Esophagus mucosa (tissue), 1 donor: ENCODE measurements at regions not wholly inside any gene's neighbourhood (a gene's known extent, or its start where the extent isn't known, plus 50 kb on each side); places are given as distances from the start of the nearest gene placed in this dataset.
"Not testable (repeated sequence)": the region's sequence is repeated elsewhere in the genome, so short reads cannot be mapped to it uniquely, and the experiment has no call there.

Experiments used
- ATAC-seq: fragments of 200-7000 bp; cut with Tn5 transposase; one replicate; pipeline ENCODE4 v1.9.1; 2020
- donor health status: DM: yes; HTN: yes; CAD: no.

GRCh38 chr20:47909696-47910369, 124.6 kb upstream of the SULF2 start:
- ATAC-seq: peak; percentile 73

GRCh38 chr20:47908361-47909035, 123.2 kb upstream of the SULF2 start:
- peak; percentile 64 for ATAC-seq

GRCh38 chr20:47907951-47908350, 122.7 kb upstream of the SULF2 start:
- ATAC-seq: not testable (repeated sequence)

- ATAC-seq: no peak
Observed at GRCh38 chr20:47907031-47907675, 121.9 kb upstream of the SULF2 start.

- no peak for ATAC-seq
Observed at GRCh38 chr20:47906348-47906660, 121.0 kb upstream of the SULF2 start.

GRCh38 chr20:47905628-47906347, 120.5 kb upstream of the SULF2 start:
- no peak for ATAC-seq

- not testable (repeated sequence) for ATAC-seq
Observed at GRCh38 chr20:47903009-47903408, 117.7 kb upstream of the SULF2 start.

- ATAC-seq: not testable (repeated sequence)
Observed at GRCh38 chr20:47899313-47899712, 114.0 kb upstream of the SULF2 start.

GRCh38 chr20:47897461-47897860, 112.2 kb upstream of the SULF2 start:
- no peak for ATAC-seq

GRCh38 chr20:47892681-47893080, 107.4 kb upstream of the SULF2 start:
- ATAC-seq: peak; percentile 84

GRCh38 chr20:47890708-47891107, 105.4 kb upstream of the SULF2 start:
- not testable (repeated sequence) for ATAC-seq

GRCh38 chr20:47889751-47890150, 104.5 kb upstream of the SULF2 start:
- not testable (repeated sequence) for ATAC-seq

GRCh38 chr20:47888351-47888750, 103.1 kb upstream of the SULF2 start:
- ATAC-seq: no peak

- no peak for ATAC-seq
Observed at GRCh38 chr20:47887477-47888080, 102.3 kb upstream of the SULF2 start.

- ATAC-seq: no peak
Observed at GRCh38 chr20:47887064-47887463, 101.8 kb upstream of the SULF2 start.

GRCh38 chr20:47886454-47887041, 101.3 kb upstream of the SULF2 start:
- no peak for ATAC-seq

- no peak for ATAC-seq
Observed at GRCh38 chr20:47885909-47886453, 100.7 kb upstream of the SULF2 start.

- not testable (repeated sequence) for ATAC-seq
Observed at GRCh38 chr20:47883940-47884339, 98.7 kb upstream of the SULF2 start.

- ATAC-seq: no peak
Observed at GRCh38 chr20:47883186-47883585, 97.9 kb upstream of the SULF2 start.

- no peak for ATAC-seq
Observed at GRCh38 chr20:47879771-47880170, 94.5 kb upstream of the SULF2 start.

GRCh38 chr20:47878601-47879027, 93.3 kb upstream of the SULF2 start:
- ATAC-seq: peak; percentile 31
